WI38 (cell line): ENCODE measurements at regions not wholly inside any gene's neighbourhood (a gene's known extent, or its start where the extent isn't known, plus 50 kb on each side); places are given as distances from the start of the nearest gene placed in this dataset.

Experiments
- H3K4me3 ChIP-seq: 2 replicates; pipeline ENCODE4 v1.5.1; 2011; ENCODE audit warnings: low read depth, mild to moderate bottlenecking, control low read depth, low read length
- TF ChIP-seq, protein P1 (sequence below): IDR thresholded peaks from 2 replicates; pipeline ENCODE4 v1.5.1; 2012; ENCODE audit warnings: low read depth, mild to moderate bottlenecking, control low read depth, low read length

DNA sequence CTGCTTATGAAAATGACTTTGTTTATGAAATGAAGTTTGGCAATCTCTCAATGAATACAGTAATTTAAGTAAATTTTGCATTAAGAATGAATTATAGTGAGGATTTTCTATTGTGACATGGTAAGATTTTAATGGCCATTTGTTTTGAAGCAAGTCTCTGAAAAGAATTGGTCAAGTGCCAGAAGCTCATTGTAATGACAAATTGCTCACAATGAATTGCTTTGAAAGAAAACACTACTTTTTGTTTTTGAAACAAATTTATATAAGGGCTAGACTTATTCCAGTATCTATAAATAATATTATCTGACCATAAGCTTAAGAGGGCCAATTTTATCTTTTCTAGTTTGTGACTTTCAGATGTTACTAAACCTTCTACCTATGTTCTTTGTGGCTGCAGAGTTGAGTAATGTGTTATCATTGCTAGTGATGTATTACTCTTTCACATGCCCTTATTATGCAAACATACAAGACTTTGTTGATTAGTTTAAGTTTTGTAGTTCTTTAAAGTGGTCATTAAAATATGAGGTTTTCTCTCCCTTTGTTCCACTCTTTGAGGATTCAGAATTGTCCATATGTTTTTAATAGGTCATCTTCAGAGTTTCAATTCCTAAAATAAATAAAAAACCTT, 93.0 kb upstream of the ZNF608 start:
- no peak overlapping the region for H3K4me3 ChIP-seq
- TF ChIP-seq, protein P1, sequence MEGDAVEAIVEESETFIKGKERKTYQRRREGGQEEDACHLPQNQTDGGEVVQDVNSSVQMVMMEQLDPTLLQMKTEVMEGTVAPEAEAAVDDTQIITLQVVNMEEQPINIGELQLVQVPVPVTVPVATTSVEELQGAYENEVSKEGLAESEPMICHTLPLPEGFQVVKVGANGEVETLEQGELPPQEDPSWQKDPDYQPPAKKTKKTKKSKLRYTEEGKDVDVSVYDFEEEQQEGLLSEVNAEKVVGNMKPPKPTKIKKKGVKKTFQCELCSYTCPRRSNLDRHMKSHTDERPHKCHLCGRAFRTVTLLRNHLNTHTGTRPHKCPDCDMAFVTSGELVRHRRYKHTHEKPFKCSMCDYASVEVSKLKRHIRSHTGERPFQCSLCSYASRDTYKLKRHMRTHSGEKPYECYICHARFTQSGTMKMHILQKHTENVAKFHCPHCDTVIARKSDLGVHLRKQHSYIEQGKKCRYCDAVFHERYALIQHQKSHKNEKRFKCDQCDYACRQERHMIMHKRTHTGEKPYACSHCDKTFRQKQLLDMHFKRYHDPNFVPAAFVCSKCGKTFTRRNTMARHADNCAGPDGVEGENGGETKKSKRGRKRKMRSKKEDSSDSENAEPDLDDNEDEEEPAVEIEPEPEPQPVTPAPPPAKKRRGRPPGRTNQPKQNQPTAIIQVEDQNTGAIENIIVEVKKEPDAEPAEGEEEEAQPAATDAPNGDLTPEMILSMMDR, result no peak

DNA sequence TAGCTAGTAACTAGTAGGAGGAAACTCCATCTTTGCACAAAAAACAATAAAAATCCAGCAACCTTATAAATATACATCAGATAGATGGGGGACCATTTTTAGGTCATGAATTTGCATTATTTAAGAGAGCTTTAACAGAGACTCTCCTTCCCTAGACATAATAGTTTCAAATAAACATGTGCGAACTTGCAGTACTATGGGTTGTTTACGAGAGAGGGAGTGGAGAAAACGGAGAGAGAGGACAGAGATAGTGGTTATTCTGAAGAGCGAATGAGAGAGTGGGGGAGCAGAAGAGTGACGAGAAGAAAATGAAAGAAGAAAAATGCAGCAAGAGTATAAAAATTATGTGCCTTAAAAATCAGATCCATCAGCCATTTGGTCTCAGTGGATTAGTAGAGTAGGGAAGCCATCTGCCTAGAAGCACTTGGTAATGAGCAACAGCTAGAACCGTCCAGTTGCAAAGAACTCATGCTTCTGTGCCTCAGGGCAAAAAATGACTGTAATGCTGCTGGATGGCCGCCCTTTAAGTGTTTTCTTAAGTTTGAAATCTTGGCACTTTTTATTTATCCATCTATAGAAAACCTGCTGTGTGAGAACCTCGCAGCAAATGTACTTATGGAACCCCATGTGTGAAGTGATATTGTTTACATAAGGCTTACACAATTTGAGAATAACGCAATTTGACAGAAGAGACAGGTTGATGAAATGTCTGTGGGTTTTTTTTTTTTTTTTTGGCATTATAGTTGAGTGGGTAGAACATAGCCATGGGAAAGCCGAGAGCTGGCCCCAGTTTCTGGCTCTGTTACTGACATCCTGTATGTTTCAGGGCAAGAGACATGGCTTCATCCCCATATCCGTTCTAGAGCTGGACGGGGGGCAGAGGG, 95.6 kb upstream of the ZNF608 start:
- TF ChIP-seq, protein P1, result no peak
- H3K4me3 ChIP-seq, result no peak overlapping the region

DNA sequence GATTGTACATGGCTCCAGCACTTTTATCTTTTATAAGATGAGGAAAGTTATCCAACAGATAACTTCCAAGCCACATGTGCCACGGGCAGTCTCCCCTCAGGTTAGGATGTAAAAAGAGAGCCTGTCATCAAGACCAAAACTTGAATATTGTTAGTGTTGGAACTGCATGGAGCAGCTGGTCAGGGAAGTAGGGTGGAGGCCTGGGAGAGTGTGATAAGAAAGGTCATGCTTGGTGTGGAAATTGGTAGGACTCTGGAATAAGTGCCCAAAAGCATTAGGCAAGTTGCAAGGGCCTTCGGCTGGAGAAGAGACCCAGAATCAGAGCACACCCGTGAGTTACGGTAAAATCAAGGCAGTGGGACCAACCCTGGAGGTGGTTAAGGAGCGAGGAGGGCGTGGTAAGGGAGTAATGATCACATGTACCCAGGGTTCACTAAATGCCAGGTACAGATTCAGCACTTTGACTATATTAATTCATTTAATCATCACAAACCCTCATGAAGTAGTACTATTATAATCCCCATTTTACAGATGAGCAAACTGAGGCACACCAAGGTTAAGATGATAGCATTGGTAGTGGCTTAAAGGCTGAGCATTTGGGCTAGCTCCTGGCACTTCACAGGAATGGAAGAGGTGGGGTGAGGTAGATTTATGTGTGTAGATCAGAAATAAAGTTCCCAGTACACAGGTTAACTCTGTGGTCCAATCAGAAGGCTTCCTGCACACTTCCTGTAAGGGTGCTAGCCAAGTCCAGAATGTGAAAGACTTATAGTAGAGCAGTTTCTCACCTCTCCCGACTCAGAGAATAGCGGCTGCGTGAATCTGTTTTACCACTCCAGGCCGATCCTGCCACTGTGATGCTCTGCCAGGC, 96.5 kb upstream of the ZNF608 start:
- TF ChIP-seq, protein P1, result no peak
- no peak overlapping the region for H3K4me3 ChIP-seq

DNA sequence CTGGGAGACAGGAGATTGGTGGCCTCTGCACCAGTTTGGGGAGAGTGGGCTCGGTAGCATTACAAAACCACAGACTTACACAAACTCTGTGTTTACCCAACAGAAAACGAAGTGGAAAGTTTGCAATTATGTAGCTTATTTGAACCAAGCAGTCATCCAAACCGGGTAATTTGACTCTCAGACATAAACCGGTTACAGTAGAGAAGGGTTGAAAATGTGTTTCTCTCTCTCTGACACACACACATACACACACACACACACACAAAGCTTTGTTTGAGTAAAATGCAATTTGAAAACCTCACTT, 97.1 kb upstream of the ZNF608 start:
- TF ChIP-seq, protein P1, result no peak
- no peak overlapping the region for H3K4me3 ChIP-seq

DNA sequence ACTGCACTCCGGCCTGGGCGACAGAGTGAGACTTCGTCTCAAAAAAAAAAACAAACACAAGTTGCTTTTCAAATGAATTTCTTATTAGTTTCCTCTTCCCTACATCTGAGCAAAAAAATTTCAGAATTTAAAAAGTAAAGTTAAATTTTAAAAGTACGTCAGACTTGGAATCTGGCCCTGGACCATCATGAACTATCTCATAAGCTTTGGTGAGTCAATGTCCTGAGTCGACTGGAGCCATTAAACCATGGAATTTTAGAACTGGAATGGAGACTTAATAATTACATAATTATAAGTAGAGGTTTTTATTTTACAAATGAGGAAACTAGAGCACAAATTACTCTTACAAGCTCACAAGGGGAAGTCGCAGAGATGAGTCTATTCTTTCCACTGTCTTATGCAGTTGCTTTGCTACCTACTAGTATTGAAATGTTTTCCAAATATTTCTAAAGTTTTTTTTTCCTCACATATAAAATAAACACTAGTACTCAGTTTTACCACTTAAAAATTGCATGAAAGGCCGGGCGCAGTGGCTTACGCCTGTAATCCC, 98.0 kb upstream of the ZNF608 start:
- H3K4me3 ChIP-seq, result no peak overlapping the region
- TF ChIP-seq, protein P1, result no peak

DNA sequence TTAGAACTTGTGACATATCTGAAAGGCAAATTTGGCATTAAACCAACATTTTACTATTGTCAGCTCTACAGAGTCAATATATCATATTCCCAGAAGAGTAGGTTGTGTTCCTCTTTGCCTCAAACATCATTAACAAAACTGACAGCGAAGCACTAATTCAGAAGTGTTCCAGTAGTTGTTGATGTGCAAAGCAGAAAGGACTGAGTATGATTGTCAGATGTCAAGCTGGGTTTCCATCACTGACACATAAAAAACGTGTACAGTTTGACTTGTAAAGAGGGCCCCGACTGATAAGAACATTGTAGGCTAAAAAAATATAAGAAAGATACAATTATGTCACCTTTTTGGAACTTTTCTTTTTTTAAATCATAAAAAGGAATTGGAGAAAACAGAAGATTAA, 101.5 kb upstream of the ZNF608 start:
- TF ChIP-seq, protein P1, result no peak
- H3K4me3 ChIP-seq, result no peak overlapping the region
